ENCODE measurements at regions not wholly inside any gene's neighbourhood (a gene's known extent, or its start where the extent isn't known, plus 50 kb on each side); places are given as distances from the start of the nearest gene placed in this dataset.

DNA sequence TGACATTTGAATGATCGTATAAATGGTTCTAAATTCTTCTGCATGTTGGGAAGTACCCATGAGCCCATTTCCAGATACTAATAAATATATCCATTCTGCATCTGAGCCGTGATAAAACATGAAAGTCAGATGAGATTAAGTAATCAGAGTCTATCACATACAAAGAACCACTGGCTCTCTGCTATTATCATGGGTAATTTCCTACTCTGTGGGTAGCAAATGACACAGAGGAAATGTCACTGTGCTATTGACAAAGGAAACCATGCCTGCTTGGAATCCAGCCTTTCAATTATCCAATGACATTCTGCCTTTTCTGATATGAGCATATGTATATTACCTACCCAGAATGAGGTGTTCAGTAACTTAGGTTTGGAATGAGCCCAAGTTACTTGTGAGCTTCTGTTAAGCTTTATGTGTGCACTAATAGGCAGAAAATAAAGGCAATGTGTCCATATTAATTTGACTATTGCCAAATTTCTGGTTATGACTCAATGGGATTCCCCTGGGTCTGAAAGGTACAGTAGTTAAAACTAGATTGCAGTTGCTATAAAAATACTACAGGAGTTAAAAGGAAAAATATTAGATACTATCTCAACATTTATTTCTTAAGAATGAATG lies 238.7 kb upstream of the KCNIP4 start:
- TF ChIP-seq CTCF (IDR thresholded peaks at IDR 0.05) = no peak
- TF ChIP-seq POLR2A (IDR thresholded peaks at IDR 0.05) = no peak

Measured in heart left ventricle (tissue), 13 donors.